ENCODE measurements at regions not wholly inside any gene's neighbourhood (a gene's known extent, or its start where the extent isn't known, plus 50 kb on each side); places are given as distances from the start of the nearest gene placed in this dataset.

GRCh38 chr12:93078059-93078458 is 149.0 kb upstream of the EEA1 start:
- no peaks in the 10 kb centered on the region for H3K79me2 ChIP-seq (ENCODE audit: insufficient read depth, low read length)
- no peak overlapping the region for H3K4me3 ChIP-seq (ENCODE audit: insufficient read depth, low read length)
- H3K9me3 ChIP-seq (ENCODE audit: low read depth, low read length) = no peaks in the 10 kb centered on the region
- H3K27me3 ChIP-seq (ENCODE audit: insufficient read depth, low read length) = no peaks in the 10 kb centered on the region
- no peaks in the 10 kb centered on the region for H4K20me1 ChIP-seq (ENCODE audit: insufficient read depth, low read length)
- DNase-seq (ENCODE audit: insufficient read length, low spot score, missing footprints) = no peak
- no peak for TF ChIP-seq CTCF (IDR thresholded peaks at IDR 0.05; ENCODE audit: extremely low read depth, low read depth, low read length)
- no peak overlapping the region for H3K4me2 ChIP-seq (ENCODE audit: insufficient read depth, low read length)
- H3K36me3 ChIP-seq (ENCODE audit: insufficient read depth, low read length) = no peaks in the 10 kb centered on the region
- no peak overlapping the region for H3K27ac ChIP-seq (ENCODE audit: low read depth, low read length)
- H2AFZ ChIP-seq (ENCODE audit: low read length) = no peak overlapping the region
- peaks cover 22% of the 10 kb centered on the region for H3K4me1 ChIP-seq (ENCODE audit: insufficient read depth, low read length)

- Histone ChIP-seq H3K27me3 (ENCODE audit: insufficient read depth, low read length) (no peaks in the 10 kb centered on the region), H4K20me1 (ENCODE audit: insufficient read depth, low read length) (no peaks in the 10 kb centered on the region), H3K4me3 (ENCODE audit: insufficient read depth, low read length) (no peak overlapping the region), H3K36me3 (ENCODE audit: insufficient read depth, low read length) (no peaks in the 10 kb centered on the region), H3K4me2 (ENCODE audit: insufficient read depth, low read length) (no peak overlapping the region), H3K9me3 (ENCODE audit: low read depth, low read length) (no peaks in the 10 kb centered on the region), H3K79me2 (ENCODE audit: insufficient read depth, low read length) (no peaks in the 10 kb centered on the region), H3K27ac (ENCODE audit: low read depth, low read length) (no peak overlapping the region), H3K4me1 (ENCODE audit: insufficient read depth, low read length) (peaks cover 22% of the 10 kb centered on the region), H2AFZ (ENCODE audit: low read length) (no peak overlapping the region)
- no peak for TF ChIP-seq CTCF (IDR thresholded peaks at IDR 0.05; ENCODE audit: extremely low read depth, low read depth, low read length)
- no peak for DNase-seq (ENCODE audit: insufficient read length, low spot score, missing footprints)
Observed at GRCh38 chr12:93078577-93078976, 149.5 kb upstream of the EEA1 start.

GRCh38 chr12:93079271-93079670 is 150.2 kb upstream of the EEA1 start:
- Histone ChIP-seq H4K20me1 (ENCODE audit: insufficient read depth, low read length) (no peaks in the 10 kb centered on the region), H2AFZ (ENCODE audit: low read length) (no peak overlapping the region), H3K79me2 (ENCODE audit: insufficient read depth, low read length) (no peaks in the 10 kb centered on the region), H3K27me3 (ENCODE audit: insufficient read depth, low read length) (no peaks in the 10 kb centered on the region), H3K4me3 (ENCODE audit: insufficient read depth, low read length) (no peak overlapping the region), H3K4me2 (ENCODE audit: insufficient read depth, low read length) (no peak overlapping the region), H3K9me3 (ENCODE audit: low read depth, low read length) (no peaks in the 10 kb centered on the region), H3K4me1 (ENCODE audit: insufficient read depth, low read length) (peaks cover 22% of the 10 kb centered on the region), H3K36me3 (ENCODE audit: insufficient read depth, low read length) (no peaks in the 10 kb centered on the region), H3K27ac (ENCODE audit: low read depth, low read length) (no peak overlapping the region)
- TF ChIP-seq CTCF (IDR thresholded peaks at IDR 0.05; ENCODE audit: extremely low read depth, low read depth, low read length) = no peak
- no peak for DNase-seq (ENCODE audit: insufficient read length, low spot score, missing footprints)

GRCh38 chr12:93079976-93080375 is 150.9 kb upstream of the EEA1 start:
- Histone ChIP-seq H3K4me3 (ENCODE audit: insufficient read depth, low read length) (no peak overlapping the region), H3K27me3 (ENCODE audit: insufficient read depth, low read length) (no peaks in the 10 kb centered on the region), H3K79me2 (ENCODE audit: insufficient read depth, low read length) (no peaks in the 10 kb centered on the region), H3K4me2 (ENCODE audit: insufficient read depth, low read length) (no peak overlapping the region), H4K20me1 (ENCODE audit: insufficient read depth, low read length) (no peaks in the 10 kb centered on the region), H2AFZ (ENCODE audit: low read length) (peak overlapping the region; percentile 20), H3K4me1 (ENCODE audit: insufficient read depth, low read length) (peaks cover 22% of the 10 kb centered on the region), H3K9me3 (ENCODE audit: low read depth, low read length) (no peaks in the 10 kb centered on the region), H3K36me3 (ENCODE audit: insufficient read depth, low read length) (no peaks in the 10 kb centered on the region), H3K27ac (ENCODE audit: low read depth, low read length) (peak overlapping the region; percentile 49)
- TF ChIP-seq CTCF (IDR thresholded peaks at IDR 0.05; ENCODE audit: extremely low read depth, low read depth, low read length) = no peak
- no peak for DNase-seq (ENCODE audit: insufficient read length, low spot score, missing footprints)

Measured in osteoblast (primary cell).